ENCODE measurements at regions not wholly inside any gene's neighbourhood (a gene's known extent, or its start where the extent isn't known, plus 50 kb on each side); places are given as distances from the start of the nearest gene placed in this dataset.
A peak's percentile ranks its signal among the peaks of the same experiment; 100 is the strongest.

GRCh38 chr6:168213121-168213524 lies 106.5 kb downstream of the DACT2 start:
- Histone ChIP-seq H3K9me3 (replicated peaks) (no peaks in the 10 kb centered on the region), H3K27me3 (replicated peaks) (no peaks in the 10 kb centered on the region), H3K27ac (no peak overlapping the region), H3K4me1 (replicated peaks) (no peaks in the 10 kb centered on the region), H3K36me3 (no peaks in the 10 kb centered on the region), H3K4me3 (no peak overlapping the region)
- DNase-seq (ENCODE audit: low read depth in 1 of 2, low spot score in 2 of 2) = peak in 1 of 2 experiments; percentile 34

GRCh38 chr6:168212362-168212761 lies 107.2 kb downstream of the DACT2 start:
- peak in 1 of 2 experiments; percentile 32 for DNase-seq (ENCODE audit: low read depth in 1 of 2, low spot score in 2 of 2)
- no peak overlapping the region for H3K27ac ChIP-seq
- H3K27me3 ChIP-seq (replicated peaks) = no peaks in the 10 kb centered on the region
- H3K4me1 ChIP-seq (replicated peaks) = no peaks in the 10 kb centered on the region
- H3K4me3 ChIP-seq = no peak overlapping the region
- H3K36me3 ChIP-seq = no peaks in the 10 kb centered on the region
- H3K9me3 ChIP-seq (replicated peaks) = no peaks in the 10 kb centered on the region

- H3K9me3 ChIP-seq (replicated peaks) = no peaks in the 10 kb centered on the region
- no peaks in the 10 kb centered on the region for H3K4me1 ChIP-seq (replicated peaks)
- no peak overlapping the region for H3K27ac ChIP-seq
- no peaks in the 10 kb centered on the region for H3K36me3 ChIP-seq
- no peak for DNase-seq (ENCODE audit: low read depth in 1 of 2, low spot score in 2 of 2)
- no peaks in the 10 kb centered on the region for H3K27me3 ChIP-seq (replicated peaks)
- H3K4me3 ChIP-seq = no peak overlapping the region
Observed at GRCh38 chr6:168211681-168212080, 107.9 kb downstream of the DACT2 start.

GRCh38 chr6:168210239-168211105 lies 109.1 kb downstream of the DACT2 start:
- Histone ChIP-seq H3K27me3 (replicated peaks) (no peaks in the 10 kb centered on the region), H3K9me3 (replicated peaks) (no peaks in the 10 kb centered on the region), H3K4me1 (replicated peaks) (no peaks in the 10 kb centered on the region), H3K4me3 (no peak overlapping the region), H3K36me3 (no peaks in the 10 kb centered on the region), H3K27ac (no peak overlapping the region)
- DNase-seq (ENCODE audit: low read depth in 1 of 2, low spot score in 2 of 2) = no peak

- Histone ChIP-seq H3K27ac (no peak overlapping the region), H3K36me3 (no peaks in the 10 kb centered on the region), H3K4me3 (no peak overlapping the region), H3K27me3 (replicated peaks) (no peaks in the 10 kb centered on the region), H3K9me3 (replicated peaks) (no peaks in the 10 kb centered on the region), H3K4me1 (replicated peaks) (no peaks in the 10 kb centered on the region)
- no peak for DNase-seq (ENCODE audit: low read depth in 1 of 2, low spot score in 2 of 2)
Observed at GRCh38 chr6:168209420-168209819, 110.2 kb downstream of the DACT2 start.

- Histone ChIP-seq H3K9me3 (replicated peaks) (no peaks in the 10 kb centered on the region), H3K36me3 (no peaks in the 10 kb centered on the region), H3K27ac (no peak overlapping the region), H3K4me1 (replicated peaks) (no peaks in the 10 kb centered on the region), H3K4me3 (no peak overlapping the region), H3K27me3 (replicated peaks) (no peaks in the 10 kb centered on the region)
- DNase-seq (ENCODE audit: low read depth in 1 of 2, low spot score in 2 of 2) = no peak
Observed at GRCh38 chr6:168208854-168209253, 110.7 kb downstream of the DACT2 start.

GRCh38 chr6:168208402-168208801 lies 111.2 kb downstream of the DACT2 start:
- no peak overlapping the region for H3K27ac ChIP-seq
- H3K4me1 ChIP-seq (replicated peaks) = no peaks in the 10 kb centered on the region
- H3K27me3 ChIP-seq (replicated peaks) = no peaks in the 10 kb centered on the region
- H3K4me3 ChIP-seq = no peak overlapping the region
- H3K9me3 ChIP-seq (replicated peaks) = no peaks in the 10 kb centered on the region
- DNase-seq (ENCODE audit: low read depth in 1 of 2, low spot score in 2 of 2) = no peak
- H3K36me3 ChIP-seq = no peaks in the 10 kb centered on the region

- DNase-seq (ENCODE audit: low read depth in 1 of 2, low spot score in 2 of 2) = no peak
- Histone ChIP-seq H3K27ac (no peak overlapping the region), H3K4me3 (no peak overlapping the region), H3K27me3 (replicated peaks) (no peaks in the 10 kb centered on the region; the same call in 1 of the 2 replicates), H3K9me3 (replicated peaks) (no peaks in the 10 kb centered on the region), H3K4me1 (replicated peaks) (no peaks in the 10 kb centered on the region), H3K36me3 (no peaks in the 10 kb centered on the region)
Observed at GRCh38 chr6:168207421-168208175, 112.0 kb downstream of the DACT2 start.

- H3K27ac ChIP-seq = no peak overlapping the region
- H3K4me1 ChIP-seq (replicated peaks) = no peaks in the 10 kb centered on the region
- no peaks in the 10 kb centered on the region for H3K36me3 ChIP-seq
- no peaks in the 10 kb centered on the region; the same call in 1 of the 2 replicates for H3K27me3 ChIP-seq (replicated peaks)
- no peaks in the 10 kb centered on the region for H3K9me3 ChIP-seq (replicated peaks)
- DNase-seq (ENCODE audit: low read depth in 1 of 2, low spot score in 2 of 2) = no peak
- no peak overlapping the region for H3K4me3 ChIP-seq
Observed at GRCh38 chr6:168206661-168207274, 112.8 kb downstream of the DACT2 start.

GRCh38 chr6:168206186-168206585 lies 113.4 kb downstream of the DACT2 start:
- H3K4me3 ChIP-seq = no peak overlapping the region
- H3K36me3 ChIP-seq = no peaks in the 10 kb centered on the region
- H3K4me1 ChIP-seq (replicated peaks) = no peaks in the 10 kb centered on the region
- no peak overlapping the region for H3K27ac ChIP-seq
- no peaks in the 10 kb centered on the region; the same call in 1 of the 2 replicates for H3K27me3 ChIP-seq (replicated peaks)
- no peak for DNase-seq (ENCODE audit: low read depth in 1 of 2, low spot score in 2 of 2)
- no peaks in the 10 kb centered on the region for H3K9me3 ChIP-seq (replicated peaks)

GRCh38 chr6:168201799-168202198 lies 117.8 kb downstream of the DACT2 start:
- no peak for DNase-seq (ENCODE audit: low read depth in 1 of 2, low spot score in 2 of 2)
- Histone ChIP-seq H3K27ac (no peak overlapping the region), H3K4me3 (no peak overlapping the region), H3K36me3 (no peaks in the 10 kb centered on the region), H3K4me1 (replicated peaks) (no peaks in the 10 kb centered on the region), H3K27me3 (replicated peaks) (no peaks in the 10 kb centered on the region; the same call in 1 of the 2 replicates), H3K9me3 (replicated peaks) (no peaks in the 10 kb centered on the region)

GRCh38 chr6:168201383-168201782 lies 118.2 kb downstream of the DACT2 start:
- H3K4me1 ChIP-seq (replicated peaks) = no peaks in the 10 kb centered on the region

GRCh38 chr6:168200571-168201134 lies 118.9 kb downstream of the DACT2 start:
- no peaks in the 10 kb centered on the region for H3K36me3 ChIP-seq
- no peaks in the 10 kb centered on the region; the same call in 1 of the 2 replicates for H3K27me3 ChIP-seq (replicated peaks)
- no peaks in the 10 kb centered on the region for H3K4me1 ChIP-seq (replicated peaks)
- no peak overlapping the region for H3K27ac ChIP-seq
- H3K4me3 ChIP-seq = no peak overlapping the region
- no peaks in the 10 kb centered on the region for H3K9me3 ChIP-seq (replicated peaks)
- no peak for DNase-seq (ENCODE audit: low read depth in 1 of 2, low spot score in 2 of 2)

More at GRCh38 chr6:168201383-168201782, 118.2 kb downstream of the DACT2 start:
- no peaks in the 10 kb centered on the region; the same call in 1 of the 2 replicates for H3K27me3 ChIP-seq (replicated peaks)
- H3K4me3 ChIP-seq = no peak overlapping the region
- H3K9me3 ChIP-seq (replicated peaks) = no peaks in the 10 kb centered on the region
- no peaks in the 10 kb centered on the region for H3K36me3 ChIP-seq
- DNase-seq (ENCODE audit: low read depth in 1 of 2, low spot score in 2 of 2) = no peak
- no peak overlapping the region for H3K27ac ChIP-seq
